Peyer's patch (tissue), 4 donors: ENCODE measurements at regions not wholly inside any gene's neighbourhood (a gene's known extent, or its start where the extent isn't known, plus 50 kb on each side); places are given as distances from the start of the nearest gene placed in this dataset.

ENCODE experiments used
- POLR2A ChIP-seq, 2 donors: fragments of 450-650 bp; IDR thresholded peaks; one replicate each; pipeline ENCODE4 v1.5.1; 2017; ENCODE audit warnings: antibody characterized with exemption in 2 of 2, mild to moderate bottlenecking in 2 of 2, moderate library complexity in 2 of 2
- TF ChIP-seq, protein P1 (sequence below), 6 experiments: fragments of 450-650 bp in 4 of 6; fragments of 200-600 bp in 2 of 6; sonication (generic) in 1 of 6; IDR thresholded peaks; one replicate each; pipeline ENCODE4 v1.5.1; 2017 to 2019; ENCODE audit warnings: antibody characterized with exemption in 6 of 6, mild to moderate bottlenecking in 3 of 6, moderate library complexity in 1 of 6

DNA sequence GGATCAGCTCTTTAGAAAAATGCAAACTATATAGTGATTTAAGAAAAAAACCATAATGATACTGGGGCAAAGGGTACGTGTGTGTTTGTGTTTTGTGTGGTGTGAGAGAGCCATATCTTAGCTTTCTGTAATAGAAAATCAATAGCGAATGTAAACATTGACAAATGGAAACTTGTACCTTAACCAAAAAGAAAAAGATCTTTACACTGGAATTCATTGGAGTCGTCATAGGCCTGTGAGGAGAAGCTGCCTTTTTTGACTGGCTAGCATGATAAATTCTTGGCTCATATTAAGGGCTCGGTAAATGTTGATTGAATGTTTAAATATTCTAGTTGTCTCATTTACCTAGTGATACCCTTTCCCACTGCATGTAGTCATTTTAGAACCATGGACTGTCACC, 161.8 kb upstream of the ASCC3 start:
- TF ChIP-seq, protein P1, sequence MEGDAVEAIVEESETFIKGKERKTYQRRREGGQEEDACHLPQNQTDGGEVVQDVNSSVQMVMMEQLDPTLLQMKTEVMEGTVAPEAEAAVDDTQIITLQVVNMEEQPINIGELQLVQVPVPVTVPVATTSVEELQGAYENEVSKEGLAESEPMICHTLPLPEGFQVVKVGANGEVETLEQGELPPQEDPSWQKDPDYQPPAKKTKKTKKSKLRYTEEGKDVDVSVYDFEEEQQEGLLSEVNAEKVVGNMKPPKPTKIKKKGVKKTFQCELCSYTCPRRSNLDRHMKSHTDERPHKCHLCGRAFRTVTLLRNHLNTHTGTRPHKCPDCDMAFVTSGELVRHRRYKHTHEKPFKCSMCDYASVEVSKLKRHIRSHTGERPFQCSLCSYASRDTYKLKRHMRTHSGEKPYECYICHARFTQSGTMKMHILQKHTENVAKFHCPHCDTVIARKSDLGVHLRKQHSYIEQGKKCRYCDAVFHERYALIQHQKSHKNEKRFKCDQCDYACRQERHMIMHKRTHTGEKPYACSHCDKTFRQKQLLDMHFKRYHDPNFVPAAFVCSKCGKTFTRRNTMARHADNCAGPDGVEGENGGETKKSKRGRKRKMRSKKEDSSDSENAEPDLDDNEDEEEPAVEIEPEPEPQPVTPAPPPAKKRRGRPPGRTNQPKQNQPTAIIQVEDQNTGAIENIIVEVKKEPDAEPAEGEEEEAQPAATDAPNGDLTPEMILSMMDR (IDR thresholded peaks at IDR 0.05), result no peak
- no peak for TF ChIP-seq POLR2A (IDR thresholded peaks at IDR 0.05)
